ENCODE measurements at regions not wholly inside any gene's neighbourhood (a gene's known extent, or its start where the extent isn't known, plus 50 kb on each side); places are given as distances from the start of the nearest gene placed in this dataset.

DNA sequence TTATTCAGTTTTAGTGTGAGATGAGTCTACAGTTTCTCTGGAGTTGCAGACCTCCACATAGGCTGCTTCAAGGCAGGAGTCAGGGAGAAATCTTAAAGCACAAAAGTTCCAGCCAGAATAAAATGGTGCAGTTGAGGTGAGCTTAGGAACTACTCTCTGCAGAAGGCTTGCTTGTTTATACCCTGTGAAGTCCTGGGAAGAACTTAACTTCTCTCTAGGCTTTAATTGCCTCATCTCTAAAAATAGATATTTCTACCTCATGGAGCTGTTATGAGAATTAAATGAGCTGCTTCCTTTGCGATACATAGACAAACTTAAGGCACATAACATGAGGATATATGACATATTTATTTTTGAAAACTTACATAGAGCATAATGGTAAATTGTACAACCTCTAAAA is 286.2 kb downstream of the GPATCH2 start:
- no peak overlapping the region for H3K4me3 Mint-ChIP-seq
- no peaks in the 10 kb centered on the region for H3K36me3 Mint-ChIP-seq (ENCODE audit: low read depth)
- no peaks in the 10 kb centered on the region for H3K4me1 Mint-ChIP-seq
- H3K27me3 Mint-ChIP-seq (ENCODE audit: low read depth) = peaks cover 7% of the 10 kb centered on the region
- H3K9me3 Mint-ChIP-seq = no peaks in the 10 kb centered on the region
- TF ChIP-seq, protein P1, sequence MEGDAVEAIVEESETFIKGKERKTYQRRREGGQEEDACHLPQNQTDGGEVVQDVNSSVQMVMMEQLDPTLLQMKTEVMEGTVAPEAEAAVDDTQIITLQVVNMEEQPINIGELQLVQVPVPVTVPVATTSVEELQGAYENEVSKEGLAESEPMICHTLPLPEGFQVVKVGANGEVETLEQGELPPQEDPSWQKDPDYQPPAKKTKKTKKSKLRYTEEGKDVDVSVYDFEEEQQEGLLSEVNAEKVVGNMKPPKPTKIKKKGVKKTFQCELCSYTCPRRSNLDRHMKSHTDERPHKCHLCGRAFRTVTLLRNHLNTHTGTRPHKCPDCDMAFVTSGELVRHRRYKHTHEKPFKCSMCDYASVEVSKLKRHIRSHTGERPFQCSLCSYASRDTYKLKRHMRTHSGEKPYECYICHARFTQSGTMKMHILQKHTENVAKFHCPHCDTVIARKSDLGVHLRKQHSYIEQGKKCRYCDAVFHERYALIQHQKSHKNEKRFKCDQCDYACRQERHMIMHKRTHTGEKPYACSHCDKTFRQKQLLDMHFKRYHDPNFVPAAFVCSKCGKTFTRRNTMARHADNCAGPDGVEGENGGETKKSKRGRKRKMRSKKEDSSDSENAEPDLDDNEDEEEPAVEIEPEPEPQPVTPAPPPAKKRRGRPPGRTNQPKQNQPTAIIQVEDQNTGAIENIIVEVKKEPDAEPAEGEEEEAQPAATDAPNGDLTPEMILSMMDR (IDR thresholded peaks at IDR 0.05; ENCODE audit: unreplicated experiment in 3 of 3) = no peak
- H3K27ac Mint-ChIP-seq = peak overlapping the region in 1 of 3 experiments; percentile 35

DNA sequence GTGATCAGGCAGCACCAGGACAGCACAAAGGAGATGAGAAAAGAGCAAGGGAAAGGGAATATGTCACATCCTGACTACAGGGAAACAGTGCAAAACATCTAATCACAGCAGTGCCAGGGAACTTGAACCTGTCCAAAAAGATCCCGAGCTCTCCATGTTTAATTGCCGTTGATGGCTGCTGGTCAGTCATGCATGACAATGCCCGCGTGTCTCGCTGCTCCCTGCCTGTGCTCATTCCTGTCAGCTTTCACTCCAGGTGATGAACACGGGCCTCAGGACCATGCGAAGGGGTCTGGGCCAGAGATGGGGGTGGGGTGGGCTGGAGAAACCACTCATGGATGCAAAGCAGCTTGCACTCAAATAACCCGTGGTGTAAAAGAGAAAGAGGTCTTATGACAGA is 287.0 kb downstream of the GPATCH2 start:
- H3K4me1 Mint-ChIP-seq = no peaks in the 10 kb centered on the region
- TF ChIP-seq, protein P1 (IDR thresholded peaks at IDR 0.05; ENCODE audit: unreplicated experiment in 3 of 3) = no peak

DNA sequence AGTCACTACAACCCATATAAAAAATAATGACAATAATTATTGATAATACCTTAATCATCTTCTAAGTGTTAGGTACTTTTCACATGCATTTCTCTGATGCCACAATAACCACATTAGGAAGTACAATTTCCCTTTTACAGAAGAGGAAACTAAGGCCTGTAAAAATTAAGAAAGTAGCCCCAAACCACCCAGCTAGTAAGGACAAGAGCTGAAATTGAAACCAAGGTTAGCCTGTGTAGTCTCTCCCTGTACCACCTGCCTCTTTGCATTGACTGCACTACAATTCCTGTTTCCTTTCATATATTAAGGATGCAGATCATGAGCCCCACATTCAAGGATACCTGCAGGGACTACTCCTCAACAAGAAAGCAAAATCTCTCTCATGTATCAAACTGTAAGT is 288.8 kb downstream of the GPATCH2 start:
- Mint-ChIP-seq H3K27me3 (ENCODE audit: low read depth) (peaks cover 7% of the 10 kb centered on the region), H3K27ac (no peak overlapping the region), H3K9me3 (no peaks in the 10 kb centered on the region), H3K4me1 (no peaks in the 10 kb centered on the region), H3K4me3 (no peak overlapping the region), H3K36me3 (ENCODE audit: low read depth) (no peaks in the 10 kb centered on the region)
- TF ChIP-seq, protein P1 (IDR thresholded peaks at IDR 0.05; ENCODE audit: unreplicated experiment in 3 of 3) = no peak

More for the DNA sequence above, 287.0 kb downstream of the GPATCH2 start:
- Mint-ChIP-seq H3K36me3 (ENCODE audit: low read depth) (no peaks in the 10 kb centered on the region), H3K27me3 (ENCODE audit: low read depth) (peaks cover 7% of the 10 kb centered on the region), H3K27ac (peak overlapping the region in 1 of 3 experiments; percentile 35), H3K9me3 (no peaks in the 10 kb centered on the region), H3K4me3 (no peak overlapping the region)

DNA sequence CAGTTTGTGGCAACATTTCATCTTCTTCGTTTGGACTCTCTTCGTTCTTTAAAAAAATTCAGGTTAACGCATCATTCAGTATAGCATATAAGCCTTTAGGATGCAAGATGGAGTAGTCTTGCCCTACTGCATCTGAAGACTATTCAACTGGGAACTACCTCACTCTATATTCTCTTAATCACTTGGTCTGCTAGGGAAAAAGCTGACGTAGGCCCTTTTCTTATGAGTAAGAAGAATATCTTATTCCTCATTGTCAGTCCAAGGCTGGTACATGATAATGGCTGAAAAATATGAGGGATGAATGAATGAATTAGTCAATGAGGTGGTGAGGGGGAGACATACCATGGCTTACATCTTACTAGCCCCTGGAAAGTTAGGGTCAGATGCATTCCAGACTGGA is 294.2 kb downstream of the GPATCH2 start:
- Mint-ChIP-seq H3K4me1 (peaks cover 16% of the 10 kb centered on the region), H3K4me3 (no peak overlapping the region), H3K27ac (no peak overlapping the region), H3K9me3 (no peaks in the 10 kb centered on the region), H3K27me3 (ENCODE audit: low read depth) (no peaks in the 10 kb centered on the region), H3K36me3 (ENCODE audit: low read depth) (no peaks in the 10 kb centered on the region)
- TF ChIP-seq, protein P1 (IDR thresholded peaks at IDR 0.05; ENCODE audit: unreplicated experiment in 3 of 3) = no peak

DNA sequence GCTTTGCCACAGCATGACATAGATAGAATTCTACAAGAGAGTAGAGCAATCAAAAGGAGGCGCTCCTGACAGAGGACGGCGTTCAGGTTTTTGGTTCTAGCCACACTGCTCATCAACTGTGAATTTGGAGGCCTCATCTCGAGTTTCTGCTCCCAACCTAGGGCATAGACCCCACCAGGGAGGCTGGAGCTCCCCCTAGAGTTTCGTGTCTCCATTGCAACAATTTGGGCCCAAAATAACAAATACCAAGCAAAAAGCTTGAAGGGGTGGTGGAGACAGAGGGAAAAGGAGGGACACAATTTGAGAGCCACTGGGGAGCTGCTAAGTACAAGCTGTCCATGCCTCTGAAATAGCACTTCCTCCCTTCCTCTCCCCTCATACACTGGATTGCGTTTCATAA is 297.0 kb downstream of the GPATCH2 start:
- H3K4me3 Mint-ChIP-seq = no peak overlapping the region
- H3K4me1 Mint-ChIP-seq = peaks cover 19% of the 10 kb centered on the region
- TF ChIP-seq, protein P1 (IDR thresholded peaks at IDR 0.05; ENCODE audit: unreplicated experiment in 3 of 3) = peak; percentile 23 to 50 (median 34)
- peaks cover under 1% of the 10 kb centered on the region for H3K27me3 Mint-ChIP-seq (ENCODE audit: low read depth)
- H3K27ac Mint-ChIP-seq = no peak overlapping the region
- peaks cover 8% of the 10 kb centered on the region for H3K9me3 Mint-ChIP-seq
- H3K36me3 Mint-ChIP-seq (ENCODE audit: low read depth) = no peaks in the 10 kb centered on the region

DNA sequence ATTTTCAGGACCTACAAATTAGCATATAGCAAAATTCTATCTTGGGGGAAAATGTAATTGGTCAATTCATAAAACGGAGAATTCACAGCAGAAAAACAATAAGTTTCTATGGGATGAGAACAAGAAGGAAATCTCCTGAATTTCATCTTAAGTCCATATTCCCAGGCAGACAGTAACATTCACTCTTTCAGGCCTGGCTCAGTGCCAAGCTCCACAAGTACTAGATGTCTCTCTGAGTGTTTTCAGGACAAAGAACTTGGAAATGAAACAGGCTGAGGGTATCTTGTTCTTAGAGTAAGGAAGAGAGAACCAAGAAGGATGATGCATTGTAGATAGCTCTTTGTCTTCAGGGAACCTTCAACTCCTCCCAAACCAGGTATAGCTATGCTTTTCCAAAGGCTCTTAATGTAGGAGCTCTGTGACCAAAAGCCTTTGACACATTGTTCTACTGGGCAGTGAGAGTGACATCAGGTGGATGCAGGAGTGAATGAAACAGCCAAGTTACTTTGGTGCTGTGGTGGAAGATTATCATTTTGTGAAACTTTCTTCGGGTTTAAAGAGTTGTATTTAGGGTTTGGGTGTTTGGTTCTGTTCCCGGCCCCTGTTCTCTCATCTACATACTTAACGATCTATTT is 298.3 kb downstream of the GPATCH2 start:
- H3K27ac Mint-ChIP-seq = peak overlapping the region in 2 of 3 experiments; percentile 24 to 52
- H3K36me3 Mint-ChIP-seq (ENCODE audit: low read depth) = no peaks in the 10 kb centered on the region
- peaks cover 5% of the 10 kb centered on the region for H3K27me3 Mint-ChIP-seq (ENCODE audit: low read depth)
- no peak overlapping the region for H3K4me3 Mint-ChIP-seq
- TF ChIP-seq, protein P1 (IDR thresholded peaks at IDR 0.05; ENCODE audit: unreplicated experiment in 3 of 3) = no peak
- peaks cover 19% of the 10 kb centered on the region for H3K4me1 Mint-ChIP-seq
- H3K9me3 Mint-ChIP-seq = peaks cover 12% of the 10 kb centered on the region
